K562 (cell line): ENCODE measurements at regions not wholly inside any gene's neighbourhood (a gene's known extent, or its start where the extent isn't known, plus 50 kb on each side); places are given as distances from the start of the nearest gene placed in this dataset.

ENCODE experiments used
- ATAC-seq: fragments of 200-7000 bp; cut with Tn5 transposase; 3 replicates; pipeline ENCODE4 v1.9.1; 2020; ENCODE audit warnings: moderate library complexity
- BruUV-seq: library from RNA; stranded (reverse); fragments of 400-500 nt; replicated peaks from 2 replicates; lab custom pipeline; 2021; lab: Mats Ljungman, UMichigan
- CTCF ChIA-PET: fragments of 300-600 bp; formaldehyde crosslinking; extraction: SDS; loops from one replicate; lab custom pipeline; 2021; ENCODE audit warnings: low intra/inter-chr PET ratio; lab: Yijun Ruan, JAX
- POLR2A ChIA-PET: fragments of 300-600, 350-650 bp; sonication (Branson Sonifier 250); formaldehyde crosslinking; extraction: SDS; loops from one replicate; lab custom pipeline; 2021; ENCODE audit warnings: antibody characterized with exemption, inconsistent platforms; lab: Yijun Ruan, JAX
- DNase-seq, 4 experiments: peaks; one replicate each; pipeline versions ENCODE4 v3.0.0 to v3.0.0-alpha.2; 2011 to 2018; ENCODE audit warnings: low spot score in 3 of 4, mixed read lengths in 3 of 4; ENCODE audit errors: extremely low read depth in 1 of 4
- FAIRE-seq: peaks from 2 replicates; lab custom pipeline; 2011; peaks lifted over from hg19 to GRCh38; lab: Jason Lieb, UNC
- H2AFZ ChIP-seq: 2 replicates; pipeline ENCODE4 v1.6.0; 2011; ENCODE audit warnings: low read depth, low read length, control low read depth, inconsistent platforms
- H3K27ac ChIP-seq: fragments of 200-600 bp; 3 replicates; pipeline ENCODE4 v1.8.0; 2011; ENCODE audit warnings: low read depth, mild to moderate bottlenecking, control low read depth, inconsistent platforms, low read length, moderate library complexity, mixed read lengths; ENCODE audit errors: extremely low read depth
- H3K27me3 ChIP-seq, 2 experiments: fragments of 300-600 bp in 1 of 2; 2 replicates in 1 of 2; 3 replicates in 1 of 2; pipeline versions ENCODE4 v1.6.0 to v1.8.0; 2011; ENCODE audit warnings: inconsistent platforms in 2 of 2, low read length in 2 of 2, mild to moderate bottlenecking in 1 of 2, mixed read lengths in 1 of 2, moderate library complexity in 1 of 2; ENCODE audit not compliant: control insufficient read depth in 2 of 2, insufficient read depth in 2 of 2
- H3K36me3 ChIP-seq: fragments of 300-600 bp; 3 replicates; pipeline ENCODE4 v1.8.0; 2011; ENCODE audit warnings: mild to moderate bottlenecking, low read length, inconsistent platforms; ENCODE audit not compliant: control insufficient read depth, insufficient read depth
- H3K4me1 ChIP-seq, 2 experiments: fragments of 200-600 bp in 1 of 2; replicated peaks in 1 of 2; 2 replicates in 1 of 2; 3 replicates in 1 of 2; pipeline versions ENCODE4 v1.5.1 to v1.8.0; 2011; ENCODE audit warnings: inconsistent platforms in 2 of 2, low read length in 2 of 2, mild to moderate bottlenecking in 1 of 2, mixed read lengths in 1 of 2, moderate library complexity in 1 of 2; ENCODE audit not compliant: control insufficient read depth in 2 of 2, insufficient read depth in 2 of 2
- H3K4me2 ChIP-seq: 2 replicates; pipeline ENCODE4 v1.6.1; 2011; ENCODE audit warnings: low read length, control low read depth, inconsistent platforms, mixed read lengths; ENCODE audit not compliant: insufficient read depth
- H3K4me3 ChIP-seq: fragments of 200-600 bp; sonication (generic), shearing (Covaris generic); 2 replicates; pipeline ENCODE4 v1.5.1; 2016; ENCODE audit warnings: control low read depth, inconsistent platforms
- H3K79me2 ChIP-seq: fragments of 200-600 bp; 3 replicates; pipeline ENCODE4 v1.8.0; 2011; ENCODE audit warnings: low read length, inconsistent platforms; ENCODE audit not compliant: control insufficient read depth, insufficient read depth
- H3K9ac ChIP-seq, 2 experiments: 2 replicates each; pipeline versions ENCODE4 v1.6.0 to v1.6.1; 2011; ENCODE audit warnings: low read depth in 2 of 2, low read length in 2 of 2, control low read depth in 1 of 2, inconsistent platforms in 1 of 2, mild to moderate bottlenecking in 1 of 2, mixed read lengths in 1 of 2; ENCODE audit not compliant: insufficient read depth in 1 of 2
- H3K9me1 ChIP-seq: one replicate; pipeline ENCODE4 v1.6.0; 2011; ENCODE audit warnings: inconsistent platforms, mild to moderate bottlenecking, low read length, moderate library complexity; ENCODE audit not compliant: control insufficient read depth, insufficient read depth
- H3K9me3 ChIP-seq: replicated peaks from 2 replicates; pipeline ENCODE4 v1.5.1; 2011; ENCODE audit warnings: low read depth, low read length, inconsistent platforms; ENCODE audit not compliant: control insufficient read depth, insufficient read depth
- H4K20me1 ChIP-seq: replicated peaks from 2 replicates; pipeline ENCODE4 v1.6.1; 2011; ENCODE audit warnings: low read length, inconsistent platforms, mixed read lengths; ENCODE audit not compliant: control insufficient read depth, insufficient read depth
- ARID4B ChIP-seq: sonication (generic); formaldehyde crosslinking; IDR thresholded peaks from 2 replicates; pipeline ENCODE4 v1.8.0; 2022; ENCODE audit warnings: mild to moderate bottlenecking, missing genetic modification reagents
- BDP1 ChIP-seq: IDR thresholded peaks from 3 replicates; pipeline ENCODE4 v1.6.1; 2011; ENCODE audit not compliant: insufficient read length, insufficient read depth
- ERF ChIP-seq: fragments of 450-650 bp; formaldehyde crosslinking; IDR thresholded peaks from 2 replicates; pipeline ENCODE4 v1.4.0; 2020; ENCODE audit warnings: mild to moderate bottlenecking, mixed read lengths
- FOS ChIP-seq: IDR thresholded peaks from 3 replicates; pipeline ENCODE4 v1.6.1; 2011; ENCODE audit not compliant: insufficient read length; ENCODE audit errors: extremely low read depth
- GTF2F1 ChIP-seq: IDR thresholded peaks from 2 replicates; pipeline ENCODE4 v1.6.1; 2011; ENCODE audit warnings: low read depth, low read length, improper control_type of control experiment
- PHB2 ChIP-seq: fragments of 450-650 bp; IDR thresholded peaks from 2 replicates; pipeline ENCODE4 v1.6.1; 2017; ENCODE audit warnings: low read depth
- RAD21 ChIP-seq, 2 experiments: fragments of 250-450 bp in 1 of 2; fragments of 450-650 bp in 1 of 2; sonication (Bioruptor Pico) in 1 of 2; formaldehyde crosslinking in 1 of 2; IDR thresholded peaks in 1 of 2; conservative IDR thresholded peaks in 1 of 2; 2 replicates each; pipeline versions ENCODE4 v1.4.0 to v1.8.0; 2020 to 2022; ENCODE audit warnings: mild to moderate bottlenecking in 2 of 2, moderate library complexity in 1 of 2
- STAG1 ChIP-seq: sonication (generic); formaldehyde crosslinking; IDR thresholded peaks from 2 replicates; pipeline ENCODE4 v1.5.0; 2020; ENCODE audit warnings: missing genetic modification reagents, borderline replicate concordance
- XRCC4 ChIP-seq: IDR thresholded peaks from one replicate; pipeline ENCODE4 v1.6.1; 2011; ENCODE audit not compliant: insufficient read depth, insufficient read length; ENCODE audit errors: extremely low read depth
- WGBS: fragments of 100-300 bp; shearing (Covaris generic); methylation state at CpG from one replicate; pipeline ENCODE4 v1.1.6; 2016; ENCODE audit warnings: low coverage, mixed read lengths; ENCODE audit not compliant: insufficient coverage; ENCODE audit errors: missing lambda C conversion rate; 5-methylcytosine and 5-hydroxymethylcytosine counted together
- in situ Hi-C: fragments of 300-500 bp; cut with MboI; formaldehyde crosslinking; loops from 4 replicates; pipeline ENCODE4 v1.15.0; 2018; ENCODE audit warnings: inconsistent platforms, mixed read lengths
- intact Hi-C: fragments of 100-400 bp; cut with micrococcal nuclease; formaldehyde crosslinking; loops from 2 replicates; pipeline ENCODE4 v1.14.2; 2022

- no peak overlapping the region for H3K4me2 ChIP-seq
- H3K4me1 ChIP-seq = no peaks in the 10 kb centered on the region
- no peaks in the 10 kb centered on the region for H3K9me1 ChIP-seq
- H3K4me3 ChIP-seq = no peak overlapping the region
- no peaks in the 10 kb centered on the region for H3K27me3 ChIP-seq
- TF ChIP-seq GTF2F1 (no peak), BDP1 (no peak), XRCC4 (no peak)
- FAIRE-seq (no peak), ATAC-seq (no peak), DNase-seq (no peak)
- H3K79me2 ChIP-seq = no peaks in the 10 kb centered on the region
- H2AFZ ChIP-seq = no peak overlapping the region
- no peaks in the 10 kb centered on the region for H3K9me3 ChIP-seq
- no peak overlapping the region for H3K27ac ChIP-seq
- no peaks in the 10 kb centered on the region for H4K20me1 ChIP-seq
- in situ Hi-C loops = no loop called here
- 2% methylated on average over 14 of the region's 14 CpGs for WGBS
- no peak overlapping the region for H3K9ac ChIP-seq
- ChIA-PET POLR2A (no interaction called here), CTCF (no interaction called here)
- intact Hi-C loops = no loop called here
- no TSS peak for BruUV-seq
- H3K36me3 ChIP-seq = no peaks in the 10 kb centered on the region
These were observed 262.7 kb downstream of the ETS1 start for GRCh38 chr11:128324531-128325141.

- in situ Hi-C loops = no loop called here
- Histone ChIP-seq H3K4me1 (no peaks in the 10 kb centered on the region), H2AFZ (no peak overlapping the region), H3K9me3 (no peaks in the 10 kb centered on the region), H3K27me3 (no peaks in the 10 kb centered on the region), H3K9ac (no peak overlapping the region), H3K4me2 (no peak overlapping the region), H3K9me1 (no peaks in the 10 kb centered on the region), H4K20me1 (no peaks in the 10 kb centered on the region), H3K27ac (no peak overlapping the region), H3K79me2 (no peaks in the 10 kb centered on the region), H3K4me3 (no peak overlapping the region), H3K36me3 (no peaks in the 10 kb centered on the region)
- no peak for ATAC-seq
- no peak for FAIRE-seq
- DNase-seq = no peak
- ChIA-PET CTCF (no interaction called here), POLR2A (no interaction called here)
- intact Hi-C loops = no loop called here
- WGBS = 0% methylated on average over 9 of the region's 9 CpGs
- BruUV-seq = no TSS peak
- no peak for TF ChIP-seq ARID4B (CRISPR knock-in tag)
- TF ChIP-seq FOS = no peak
- no peak for TF ChIP-seq RAD21 (CRISPR knock-in tag; conservative IDR thresholded peaks at IDR 0.05 in 1 of 2, IDR thresholded peaks at IDR 0.05 in 1 of 2)
- TF ChIP-seq STAG1 = no peak
- no peak for TF ChIP-seq ERF (CRISPR knock-in tag)
- no peak for TF ChIP-seq PHB2
These were observed 263.3 kb downstream of the ETS1 start for GRCh38 chr11:128324051-128324481.
